PC-3 (cell line): ENCODE measurements at regions not wholly inside any gene's neighbourhood (a gene's known extent, or its start where the extent isn't known, plus 50 kb on each side); places are given as distances from the start of the nearest gene placed in this dataset.
"Not testable (repeated sequence)": the region's sequence is repeated elsewhere in the genome, so short reads cannot be mapped to it uniquely, and the experiment has no call there.

Source experiments
- ATAC-seq: fragments of 200-7000 bp; cut with Tn5 transposase; 2 replicates; pipeline ENCODE4 v1.9.1; 2020; ENCODE audit warnings: mild to moderate bottlenecking, moderate library complexity
- BruUV-seq: library from RNA; stranded (reverse); fragments of 400-500 nt; replicated peaks from 2 replicates; lab custom pipeline; 2021; lab: Mats Ljungman, UMichigan
- CTCF ChIA-PET: fragments of 300-600 bp; sonication (Branson Sonifier 250); formaldehyde crosslinking; loops from one replicate; lab custom pipeline; 2022; ENCODE audit warnings: antibody characterized with exemption; lab: Charles Lee
- POLR2A ChIA-PET: fragments of 300-600 bp; sonication (Branson Sonifier 250); formaldehyde crosslinking; loops from one replicate; lab custom pipeline; 2022; ENCODE audit warnings: antibody characterized with exemption; ENCODE audit not compliant: unreplicated experiment; lab: Charles Lee
- DNase-seq: peaks from one replicate; pipeline ENCODE4 v3.0.0-alpha.2; 2015
- H2AFZ ChIP-seq: fragments of 300-600 bp; sonication (generic); 2 replicates; pipeline ENCODE4 v1.6.0; 2016; ENCODE audit warnings: antibody characterized with exemption, low read length
- H3F3A ChIP-seq: fragments of 300-600 bp; sonication (generic); one replicate; pipeline ENCODE4 v1.6.0; 2017; ENCODE audit warnings: antibody characterized with exemption, low read length, control low read depth, mild to moderate bottlenecking; ENCODE audit not compliant: unreplicated experiment
- H3K27ac ChIP-seq: fragments of 300-600 bp; sonication (generic); 2 replicates; pipeline ENCODE4 v1.5.1; 2016; ENCODE audit warnings: mild to moderate bottlenecking, low read length
- H3K27me3 ChIP-seq: fragments of 300-600 bp; sonication (generic); 2 replicates; pipeline ENCODE4 v1.6.1; 2016; ENCODE audit warnings: low read length, mixed read lengths
- H3K36me3 ChIP-seq: fragments of 300-600 bp; sonication (generic); 2 replicates; pipeline ENCODE4 v1.6.1; 2016; ENCODE audit warnings: low read depth, mixed run types, low read length, mixed read lengths
- H3K4me1 ChIP-seq: fragments of 300-600 bp; sonication (generic); 2 replicates; pipeline ENCODE4 v1.5.1; 2016; ENCODE audit warnings: low read length; ENCODE audit not compliant: insufficient read depth
- H3K4me2 ChIP-seq: fragments of 300-600 bp; sonication (generic); 2 replicates; pipeline ENCODE4 v1.6.0; 2016; ENCODE audit warnings: low read length
- H3K4me3 ChIP-seq: fragments of 300-600 bp; sonication (generic); 2 replicates; pipeline ENCODE4 v1.5.1; 2016; ENCODE audit warnings: mild to moderate bottlenecking, low read length, mixed read lengths
- H3K79me2 ChIP-seq: fragments of 300-600 bp; sonication (generic); 2 replicates; pipeline ENCODE4 v1.6.1; 2017; ENCODE audit warnings: low read length, mixed read lengths
- H3K9ac ChIP-seq: fragments of 300-600 bp; sonication (generic); 2 replicates; pipeline ENCODE4 v1.6.0; 2016; ENCODE audit warnings: mild to moderate bottlenecking, low read length
- H3K9me2 ChIP-seq: fragments of 300-600 bp; sonication (generic); replicated peaks from 2 replicates; pipeline ENCODE4 v1.6.1; 2016; ENCODE audit warnings: mixed run types, low read length, mixed read lengths
- H3K9me3 ChIP-seq: fragments of 300-600 bp; sonication (generic); 2 replicates; pipeline ENCODE4 v1.6.1; 2016; ENCODE audit warnings: low read length, mixed read lengths
- H4K20me1 ChIP-seq: fragments of 300-600 bp; sonication (generic); 2 replicates; pipeline ENCODE4 v1.6.1; 2016; ENCODE audit warnings: low read length, mixed read lengths
- CTCF ChIP-seq: fragments of 300-600 bp; sonication (generic); conservative IDR thresholded peaks from 2 replicates; pipeline ENCODE4 v1.5.1; 2017; ENCODE audit warnings: antibody characterized with exemption, low read depth, mild to moderate bottlenecking, low read length
- EZH2 ChIP-seq: fragments of 300-600 bp; sonication (generic); IDR thresholded peaks from one replicate; pipeline ENCODE4 v1.6.1; 2017; ENCODE audit warnings: antibody characterized with exemption, mild to moderate bottlenecking, low read length; ENCODE audit not compliant: unreplicated experiment
- EZH2phosphoT487 ChIP-seq: fragments of 300-600 bp; sonication (generic); IDR thresholded peaks from 2 replicates; pipeline ENCODE4 v1.6.1; 2018; ENCODE audit warnings: mild to moderate bottlenecking, antibody characterized with exemption, low read length, borderline replicate concordance
- intact Hi-C: fragments of 100-400 bp; cut with micrococcal nuclease; formaldehyde crosslinking; loops from 2 replicates; pipeline ENCODE4 v1.9.0; 2023

- ATAC-seq = no peak
Observed at GRCh38 chr4:9703391-9703790, 78.0 kb upstream of the DRD5 start.

DNA sequence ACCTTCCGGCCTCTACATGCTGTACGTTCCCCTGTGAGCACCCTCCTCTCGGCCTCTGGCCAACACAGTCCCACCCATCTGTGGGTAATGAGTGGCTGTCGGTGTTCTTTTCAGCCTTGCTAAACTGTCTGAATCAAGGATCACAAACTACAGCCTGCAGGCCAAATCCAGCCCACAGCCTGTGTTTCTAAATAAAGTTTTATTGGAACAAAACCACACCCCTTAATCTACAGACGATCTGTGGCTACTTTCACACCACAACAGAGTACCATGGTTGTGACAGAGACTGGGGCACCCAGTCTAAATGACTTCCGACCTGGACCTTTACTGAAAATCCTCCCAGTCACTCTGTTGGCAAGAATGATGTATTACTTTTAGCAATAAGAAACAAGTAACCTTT is 77.3 kb upstream of the DRD5 start:
- intact Hi-C loops = loop anchor here (10.0 kb wide), 1 partner anchor 311 kb away; no protein-coding TSS in a partner anchor
- BruUV-seq, POLR2A ChIA-PET: not testable (repeated sequence)

More at GRCh38 chr4:9703391-9703790, 78.0 kb upstream of the DRD5 start:
- no peaks in the 10 kb centered on the region for H3K79me2 ChIP-seq
- H2AFZ ChIP-seq = no peak overlapping the region
- no peaks in the 10 kb centered on the region for H4K20me1 ChIP-seq
- POLR2A ChIA-PET = no interaction called here
- CTCF ChIA-PET = interaction anchor here (0.7 kb wide), 1 partner anchor 312 kb away, joined by 4 read pairs; no protein-coding TSS in a partner anchor
- H3K9me2 ChIP-seq = no peaks in the 10 kb centered on the region
- no peaks in the 10 kb centered on the region for H3K36me3 ChIP-seq
- no peaks in the 10 kb centered on the region for H3K27me3 ChIP-seq
- no peak overlapping the region for H3K9ac ChIP-seq
- intact Hi-C loops = loop anchor here (10.0 kb wide), 1 partner anchor 311 kb away; no protein-coding TSS in a partner anchor
- H3F3A ChIP-seq = no peaks in the 10 kb centered on the region
- H3K4me3 ChIP-seq = no peak overlapping the region
- no peak overlapping the region for H3K27ac ChIP-seq
- no TSS peak for BruUV-seq
- peak; percentile 57 for DNase-seq
- no peaks in the 10 kb centered on the region for H3K4me1 ChIP-seq
- TF ChIP-seq CTCF (peak; percentile 54), EZH2 (no peak)
- H3K4me2 ChIP-seq = no peak overlapping the region
- no peaks in the 10 kb centered on the region for H3K9me3 ChIP-seq

DNA sequence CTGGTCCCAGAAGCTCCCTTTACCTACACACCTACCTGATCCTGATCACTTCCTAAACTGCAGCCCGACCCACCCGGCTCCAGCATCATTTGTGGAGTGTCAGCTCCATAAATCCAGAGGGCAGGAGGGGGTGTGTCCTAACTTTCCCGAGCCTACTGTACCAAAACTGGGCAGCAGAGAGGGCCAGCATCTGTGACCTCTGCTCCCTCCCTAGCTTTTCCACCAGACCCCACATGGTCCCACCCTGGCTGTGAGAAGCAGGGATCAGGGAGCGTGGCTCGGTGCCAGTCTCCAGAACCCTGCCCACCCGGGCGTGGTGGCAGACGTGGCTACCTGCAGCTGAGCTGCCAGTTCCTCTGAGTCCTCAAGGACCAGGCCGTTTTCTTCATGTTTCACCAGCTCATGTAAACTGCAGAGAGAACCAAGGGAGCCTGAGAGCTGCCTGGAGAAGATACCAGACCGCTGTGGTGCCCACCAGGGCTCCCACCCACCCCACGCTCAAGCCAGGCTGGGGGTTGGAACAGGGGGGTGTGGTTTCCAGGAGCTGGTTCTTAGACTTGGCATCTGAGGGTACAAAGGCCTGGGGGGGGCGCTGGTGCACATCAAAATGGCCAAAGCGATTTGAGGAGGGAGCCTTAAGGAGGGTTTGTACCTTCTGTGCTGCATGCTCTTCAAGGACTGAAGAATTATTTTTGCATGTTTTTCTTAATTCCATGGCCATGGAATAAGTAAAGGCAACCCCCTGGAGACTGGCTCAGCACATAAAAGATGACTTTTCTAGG is 76.7 kb upstream of the DRD5 start:
- no peak for DNase-seq
- no peak overlapping the region for H2AFZ ChIP-seq
- no peaks in the 10 kb centered on the region for H3K9me2 ChIP-seq
- intact Hi-C loops = loop anchor here (10.0 kb wide), 1 partner anchor 310 kb away; no protein-coding TSS in a partner anchor
- H3K9me3 ChIP-seq = no peaks in the 10 kb centered on the region
- no peak overlapping the region for H3K9ac ChIP-seq
- no peak for TF ChIP-seq EZH2phosphoT487
- TF ChIP-seq CTCF = no peak
- no peak for TF ChIP-seq EZH2
- no peaks in the 10 kb centered on the region for H3K36me3 ChIP-seq
- no peaks in the 10 kb centered on the region for H3K79me2 ChIP-seq
- H4K20me1 ChIP-seq = no peaks in the 10 kb centered on the region
- CTCF ChIA-PET = no interaction called here
- H3K4me1 ChIP-seq = no peaks in the 10 kb centered on the region
- no peak overlapping the region for H3K4me2 ChIP-seq
- no peaks in the 10 kb centered on the region for H3K27me3 ChIP-seq
- BruUV-seq = no TSS peak
- POLR2A ChIA-PET = interaction anchor here (0.6 kb wide), 1 partner anchor 121 kb away, joined by 7 read pairs; no protein-coding TSS in a partner anchor
- no peak overlapping the region for H3K27ac ChIP-seq
- no peak overlapping the region for H3K4me3 ChIP-seq
- no peak for ATAC-seq
- no peaks in the 10 kb centered on the region for H3F3A ChIP-seq

More for the DNA sequence above, 77.3 kb upstream of the DRD5 start:
- not testable (repeated sequence) for H3K9ac ChIP-seq, H3K79me2 ChIP-seq, H3K4me1 ChIP-seq, H3K36me3 ChIP-seq, H3K27me3 ChIP-seq, H3F3A ChIP-seq, H4K20me1 ChIP-seq, H3K9me3 ChIP-seq, H2AFZ ChIP-seq, H3K27ac ChIP-seq, H3K4me2 ChIP-seq, DNase-seq, H3K4me3 ChIP-seq, ATAC-seq, H3K9me2 ChIP-seq
- CTCF ChIA-PET = interaction anchor here (0.7 kb wide), 1 partner anchor 311 kb away, joined by 4 read pairs; no protein-coding TSS in a partner anchor

DNA sequence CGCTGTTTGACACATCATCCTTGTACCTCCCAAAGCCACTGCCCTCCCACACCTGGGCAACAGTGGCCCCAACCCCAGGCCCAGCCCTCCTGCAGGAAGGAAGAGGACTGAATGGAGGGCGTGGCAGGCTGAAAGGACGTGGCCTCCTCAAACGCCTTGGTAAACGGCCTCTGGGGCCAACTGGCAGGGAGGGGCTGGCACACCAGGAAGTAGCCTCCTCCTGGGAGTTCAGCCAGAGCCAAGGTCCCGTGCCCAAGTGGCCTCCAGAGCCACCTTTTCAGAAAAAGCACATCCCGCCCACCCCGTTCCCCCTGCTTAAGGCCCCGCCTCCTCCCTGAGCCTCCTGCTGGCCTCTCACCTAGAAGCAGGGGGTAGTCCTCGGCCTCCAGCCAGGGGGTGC is 74.2 kb upstream of the DRD5 start:
- H3K9ac ChIP-seq, H3F3A ChIP-seq, H3K4me3 ChIP-seq, POLR2A ChIA-PET, DNase-seq, CTCF ChIA-PET, H3K27ac ChIP-seq, H3K9me2 ChIP-seq, H3K27me3 ChIP-seq, H2AFZ ChIP-seq, H3K36me3 ChIP-seq, ATAC-seq, H3K4me2 ChIP-seq, H3K4me1 ChIP-seq, H3K9me3 ChIP-seq, BruUV-seq, H3K79me2 ChIP-seq, H4K20me1 ChIP-seq: not testable (repeated sequence)
- intact Hi-C loops = loop anchor here (10.0 kb wide), 1 partner anchor 308 kb away; no protein-coding TSS in a partner anchor

DNA sequence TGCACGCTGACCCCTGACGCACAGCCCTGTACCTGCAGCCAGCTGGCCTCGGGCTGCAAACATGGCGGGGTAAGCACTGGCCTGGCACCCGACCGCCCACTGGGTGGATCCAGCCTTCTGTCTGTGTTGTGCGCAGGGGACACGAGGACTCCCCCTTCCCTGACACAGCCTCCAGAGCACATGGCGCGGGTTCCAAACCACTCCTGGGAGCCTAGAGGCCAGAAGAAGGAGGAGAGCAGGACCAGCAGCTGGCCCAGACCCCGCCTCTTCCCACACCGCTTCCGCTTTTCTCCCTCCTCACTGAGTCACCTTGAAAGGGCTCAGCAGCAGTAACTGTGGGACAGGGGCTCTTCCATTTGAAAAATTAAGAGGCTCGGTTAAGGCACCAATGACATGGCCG is 73.5 kb upstream of the DRD5 start:
- H3K4me2 ChIP-seq, ATAC-seq, H2AFZ ChIP-seq, POLR2A ChIA-PET, BruUV-seq, H3K9me3 ChIP-seq, H3K4me3 ChIP-seq, H3K27me3 ChIP-seq, DNase-seq, H3K79me2 ChIP-seq, H4K20me1 ChIP-seq, H3K36me3 ChIP-seq, H3F3A ChIP-seq, CTCF ChIA-PET, H3K9ac ChIP-seq, H3K27ac ChIP-seq, H3K9me2 ChIP-seq, H3K4me1 ChIP-seq: not testable (repeated sequence)
- intact Hi-C loops = loop anchor here (10.0 kb wide), 1 partner anchor 307 kb away; no protein-coding TSS in a partner anchor
